Cardiac muscle cell (in vitro differentiated cells and primary cell): ENCODE measurements at regions not wholly inside any gene's neighbourhood (a gene's known extent, or its start where the extent isn't known, plus 50 kb on each side); places are given as distances from the start of the nearest gene placed in this dataset.
"Not testable (repeated sequence)": the region's sequence is repeated elsewhere in the genome, so short reads cannot be mapped to it uniquely, and the experiment has no call there.

Source experiments
- DNase-seq, 2 donors: peaks; one replicate each; pipeline versions ENCODE4 v3.0.0 to v3.0.0-alpha.2; 2010 to 2017; ENCODE audit warnings: low read depth in 1 of 2, low spot score in 1 of 2
- H3K27ac ChIP-seq: fragments of 200-600 bp; sonication (generic); 2 replicates; pipeline ENCODE4 v1.5.1; 2016
- H3K27me3 ChIP-seq: fragments of 200-600 bp; sonication (generic); 2 replicates; pipeline ENCODE4 v1.6.0; 2016; ENCODE audit warnings: control low read depth
- H3K36me3 ChIP-seq: fragments of 200-600 bp; sonication (generic); 2 replicates; pipeline ENCODE4 v1.5.1; 2016; ENCODE audit warnings: control low read depth
- H3K4me1 ChIP-seq: fragments of 200-600 bp; sonication (generic); 2 replicates; pipeline ENCODE4 v1.8.1; 2017; ENCODE audit warnings: low read depth, mild to moderate bottlenecking, mixed run types
- H3K4me3 ChIP-seq: fragments of 200-600 bp; sonication (generic); 2 replicates; pipeline ENCODE4 v1.5.1; 2016; ENCODE audit warnings: mild to moderate bottlenecking
- H3K9me3 ChIP-seq: fragments of 200-600 bp; sonication (generic); 2 replicates; pipeline ENCODE4 v1.5.1; 2017; ENCODE audit warnings: low read depth, mild to moderate bottlenecking, control low read depth
- TF ChIP-seq, protein P1 (sequence below): IDR thresholded peaks from 2 replicates; pipeline ENCODE4 v1.5.1; 2012; ENCODE audit warnings: low read depth, mild to moderate bottlenecking, low read length

DNA sequence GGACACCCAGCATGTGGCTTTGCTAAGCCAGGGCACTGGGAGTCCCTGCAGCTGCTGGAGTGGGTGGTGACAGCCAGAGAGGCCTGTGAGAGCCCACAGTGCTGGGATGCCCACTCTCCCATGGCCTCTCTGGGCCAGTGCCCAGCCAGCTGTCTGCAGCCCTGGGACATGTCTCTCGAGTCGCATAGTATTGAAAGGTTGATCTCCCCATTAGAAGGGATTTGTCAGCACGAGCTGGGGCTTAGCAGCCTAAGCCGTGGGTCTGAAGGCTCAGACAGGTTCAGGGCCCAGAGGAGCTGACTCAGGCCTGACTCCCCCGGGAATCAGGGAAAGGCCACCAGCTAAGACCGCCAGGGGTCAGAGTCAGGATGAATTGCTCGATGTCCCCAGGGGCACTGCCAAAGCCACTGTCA, 53.5 kb downstream of the FOXD2 start:
- H3K4me1 ChIP-seq = no peaks in the 10 kb centered on the region
- H3K9me3 ChIP-seq = no peaks in the 10 kb centered on the region
- peaks cover 90% of the 10 kb centered on the region for H3K27me3 ChIP-seq
- TF ChIP-seq, protein P1, sequence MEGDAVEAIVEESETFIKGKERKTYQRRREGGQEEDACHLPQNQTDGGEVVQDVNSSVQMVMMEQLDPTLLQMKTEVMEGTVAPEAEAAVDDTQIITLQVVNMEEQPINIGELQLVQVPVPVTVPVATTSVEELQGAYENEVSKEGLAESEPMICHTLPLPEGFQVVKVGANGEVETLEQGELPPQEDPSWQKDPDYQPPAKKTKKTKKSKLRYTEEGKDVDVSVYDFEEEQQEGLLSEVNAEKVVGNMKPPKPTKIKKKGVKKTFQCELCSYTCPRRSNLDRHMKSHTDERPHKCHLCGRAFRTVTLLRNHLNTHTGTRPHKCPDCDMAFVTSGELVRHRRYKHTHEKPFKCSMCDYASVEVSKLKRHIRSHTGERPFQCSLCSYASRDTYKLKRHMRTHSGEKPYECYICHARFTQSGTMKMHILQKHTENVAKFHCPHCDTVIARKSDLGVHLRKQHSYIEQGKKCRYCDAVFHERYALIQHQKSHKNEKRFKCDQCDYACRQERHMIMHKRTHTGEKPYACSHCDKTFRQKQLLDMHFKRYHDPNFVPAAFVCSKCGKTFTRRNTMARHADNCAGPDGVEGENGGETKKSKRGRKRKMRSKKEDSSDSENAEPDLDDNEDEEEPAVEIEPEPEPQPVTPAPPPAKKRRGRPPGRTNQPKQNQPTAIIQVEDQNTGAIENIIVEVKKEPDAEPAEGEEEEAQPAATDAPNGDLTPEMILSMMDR = no peak
- no peaks in the 10 kb centered on the region for H3K36me3 ChIP-seq
- no peak overlapping the region for H3K4me3 ChIP-seq
- peak in 1 of 2 donors; percentile 55 for DNase-seq
- H3K27ac ChIP-seq = no peak overlapping the region

DNA sequence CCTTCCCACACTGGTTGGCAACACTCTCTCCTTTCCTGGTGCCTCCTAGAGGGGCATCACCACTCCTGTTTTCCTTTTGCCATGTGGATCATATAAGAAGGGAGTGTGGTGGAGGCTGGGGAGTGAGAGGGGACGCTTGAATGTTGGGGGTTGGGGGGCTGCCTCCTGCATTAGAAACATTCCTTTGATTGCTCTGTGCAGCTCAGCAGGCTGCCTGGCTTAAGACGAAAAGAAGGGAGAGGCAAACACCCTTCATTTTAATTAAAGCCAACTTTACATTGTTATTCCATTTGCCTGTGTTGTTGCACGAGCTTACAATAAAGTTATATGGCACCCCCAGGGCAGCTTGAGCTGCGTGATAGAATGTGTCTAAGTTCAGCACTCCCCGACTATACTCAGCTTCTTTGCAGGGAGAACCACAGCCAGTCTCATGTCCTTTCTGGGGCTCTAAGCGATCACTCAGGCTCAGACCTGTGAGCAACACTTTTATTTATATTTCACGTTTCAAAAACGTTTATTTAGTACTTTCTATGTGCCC, 57.4 kb downstream of the FOXD2 start:
- H3K27ac ChIP-seq = no peak overlapping the region
- no peaks in the 10 kb centered on the region for H3K4me1 ChIP-seq
- H3K36me3 ChIP-seq = no peaks in the 10 kb centered on the region
- no peaks in the 10 kb centered on the region for H3K9me3 ChIP-seq
- DNase-seq = no peak
- peaks cover 81% of the 10 kb centered on the region for H3K27me3 ChIP-seq
- TF ChIP-seq, protein P1 = no peak
- no peak overlapping the region for H3K4me3 ChIP-seq

DNA sequence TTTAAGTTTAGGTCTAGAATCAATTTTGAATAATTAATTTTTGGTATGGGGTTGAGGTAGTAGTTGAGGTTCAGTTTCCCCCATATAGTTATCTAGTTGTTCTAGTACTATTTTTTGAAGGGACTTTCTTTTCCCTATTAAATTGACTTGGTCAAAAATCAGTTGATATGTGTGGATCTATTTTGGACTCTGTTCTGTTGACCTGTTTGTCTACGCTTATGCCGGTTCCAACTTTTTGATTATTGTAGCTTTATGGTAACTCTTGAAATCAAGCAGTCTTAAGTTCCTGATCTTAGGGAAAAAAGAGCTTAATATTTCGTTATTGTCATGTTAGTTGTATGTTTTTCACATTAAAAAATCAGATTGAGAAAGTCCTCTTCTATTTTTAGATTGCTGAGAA, 60.7 kb downstream of the FOXD2 start:
- H3K36me3 ChIP-seq = no peaks in the 10 kb centered on the region
- H3K9me3 ChIP-seq = no peaks in the 10 kb centered on the region
- TF ChIP-seq, protein P1 = no peak
- no peak for DNase-seq
- H3K27me3 ChIP-seq = peaks cover 87% of the 10 kb centered on the region
- no peak overlapping the region for H3K4me3 ChIP-seq
- no peak overlapping the region for H3K27ac ChIP-seq
- no peaks in the 10 kb centered on the region for H3K4me1 ChIP-seq

DNA sequence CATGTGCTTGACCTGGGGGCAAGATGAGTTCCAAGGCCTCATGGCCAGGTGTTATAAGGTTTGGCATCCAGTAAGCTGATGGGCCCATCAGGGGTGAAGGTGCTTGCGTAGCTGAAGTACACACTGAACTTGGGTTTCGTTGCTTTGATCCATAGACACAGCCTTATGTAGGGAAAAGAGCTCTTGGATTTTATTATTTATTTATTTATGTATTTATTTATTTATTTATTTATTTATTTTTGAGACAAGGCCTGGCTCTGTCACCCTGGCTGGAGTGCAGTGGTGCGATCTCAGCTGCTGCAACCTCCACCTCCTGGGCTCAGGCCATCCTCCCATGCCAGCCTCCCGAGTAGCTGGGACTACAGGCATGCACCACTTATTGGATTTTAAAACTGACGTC, 63.2 kb downstream of the FOXD2 start:
- H3K4me3 ChIP-seq = no peak overlapping the region
- H3K9me3 ChIP-seq = no peaks in the 10 kb centered on the region
- no peak overlapping the region for H3K27ac ChIP-seq
- no peak for DNase-seq
- no peaks in the 10 kb centered on the region for H3K36me3 ChIP-seq
- H3K27me3 ChIP-seq = peaks cover 80% of the 10 kb centered on the region
- no peaks in the 10 kb centered on the region for H3K4me1 ChIP-seq
- TF ChIP-seq, protein P1 = no peak

DNA sequence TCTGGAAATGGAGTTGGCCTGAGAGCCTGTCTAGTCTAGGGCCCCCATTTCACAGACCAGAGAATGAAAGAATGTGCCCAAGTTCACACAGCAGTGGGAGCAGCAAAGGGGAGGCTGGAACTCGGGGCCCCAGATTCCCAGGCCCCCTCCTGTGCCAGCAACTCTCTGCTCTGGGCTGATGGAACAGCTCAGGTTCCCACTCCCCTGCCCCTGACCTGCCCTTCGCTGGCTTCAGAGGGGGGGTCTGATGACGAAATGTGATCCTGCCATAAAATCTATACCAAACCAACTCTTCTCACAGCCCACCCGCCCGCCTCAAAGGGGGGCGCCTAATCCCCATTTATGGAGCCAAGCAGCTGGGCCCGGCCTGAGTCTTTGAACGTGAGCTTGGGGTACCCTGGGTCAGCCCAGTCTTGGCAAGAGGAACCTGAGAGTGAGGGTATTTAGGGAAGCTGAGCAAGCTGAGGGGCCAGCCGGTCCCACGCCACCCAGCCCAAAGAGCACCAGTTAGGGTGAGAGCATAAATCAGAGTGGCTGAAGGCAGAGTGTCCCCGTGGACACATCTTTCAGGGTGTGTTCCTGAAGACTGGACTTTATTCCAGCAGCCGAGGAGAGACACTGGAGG, 65.0 kb downstream of the FOXD2 start:
- Histone ChIP-seq H3K36me3 (no peaks in the 10 kb centered on the region), H3K27ac (no peak overlapping the region), H3K4me3 (no peak overlapping the region), H3K4me1 (no peaks in the 10 kb centered on the region), H3K9me3 (no peaks in the 10 kb centered on the region), H3K27me3 (peaks cover 83% of the 10 kb centered on the region)
- TF ChIP-seq, protein P1 = no peak
- DNase-seq = no peak

DNA sequence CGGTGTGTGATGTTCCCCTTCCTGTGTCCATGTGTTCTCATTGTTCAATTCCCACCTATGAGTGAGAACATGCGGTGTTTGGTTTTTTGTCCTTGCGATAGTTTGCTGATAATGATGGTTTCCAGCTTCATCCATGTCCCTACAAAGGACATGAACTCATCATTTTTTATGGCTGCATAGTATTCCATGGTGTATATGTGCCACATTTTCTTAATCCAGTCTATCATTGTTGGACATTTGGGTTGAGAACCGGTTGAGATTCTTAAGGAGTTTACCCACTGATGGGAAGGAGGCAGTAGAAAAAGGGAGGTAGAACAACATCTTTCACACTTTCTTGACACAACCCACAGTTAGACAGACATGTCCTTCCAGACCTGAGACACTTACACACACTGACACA, 67.0 kb downstream of the FOXD2 start:
- not testable (repeated sequence) for H3K4me1 ChIP-seq, H3K36me3 ChIP-seq, H3K27ac ChIP-seq, H3K9me3 ChIP-seq, H3K4me3 ChIP-seq, DNase-seq
- H3K27me3 ChIP-seq = peaks cover 91% of the 10 kb centered on the region
